Neural progenitor cell (in vitro differentiated cells): ENCODE measurements at regions not wholly inside any gene's neighbourhood (a gene's known extent, or its start where the extent isn't known, plus 50 kb on each side); places are given as distances from the start of the nearest gene placed in this dataset.

Experiments used
- CTCF ChIP-seq: fragments of 200-600 bp; sonication (generic); IDR thresholded peaks from 2 replicates; pipeline ENCODE4 v1.5.1; 2017; ENCODE audit warnings: antibody characterized with exemption, mild to moderate bottlenecking
- EZH2 ChIP-seq: fragments of 200-600 bp; sonication (generic); IDR thresholded peaks from 2 replicates; pipeline ENCODE4 v1.6.1; 2017; ENCODE audit warnings: antibody characterized with exemption, mild to moderate bottlenecking, moderate library complexity

GRCh38 chr13:103772576-103772975 lies 706.4 kb upstream of the SLC10A2 start:
- TF ChIP-seq CTCF (peak; percentile 38), EZH2 (no peak)
